H9 (cell line): ENCODE measurements at regions not wholly inside any gene's neighbourhood (a gene's known extent, or its start where the extent isn't known, plus 50 kb on each side); places are given as distances from the start of the nearest gene placed in this dataset.

Source experiments
- DNase-seq: peaks from one replicate; pipeline ENCODE4 v3.0.0-alpha.2; 2017
- H2AFZ ChIP-seq: one replicate; pipeline ENCODE4 v1.6.1; 2013; ENCODE audit warnings: mild to moderate bottlenecking, low read length, control low read depth, moderate library complexity
- H2AK5ac ChIP-seq: 2 replicates; pipeline ENCODE4 v1.6.1; 2013; ENCODE audit warnings: low read length, control low read depth, mixed read lengths; ENCODE audit not compliant: insufficient read length
- H2BK120ac ChIP-seq: one replicate; pipeline ENCODE4 v1.6.1; 2013; ENCODE audit warnings: low read depth, mild to moderate bottlenecking, low read length, control low read depth, inconsistent platforms; ENCODE audit not compliant: poor library complexity, severe bottlenecking
- H2BK12ac ChIP-seq: 2 replicates; pipeline ENCODE4 v1.6.1; 2013; ENCODE audit warnings: low read length, control low read depth, mixed read lengths, low read depth; ENCODE audit not compliant: insufficient read length
- H2BK15ac ChIP-seq: 2 replicates; pipeline ENCODE4 v1.6.1; 2013; ENCODE audit warnings: low read depth, low read length, control low read depth
- H2BK20ac ChIP-seq: one replicate; pipeline ENCODE4 v1.6.1; 2013; ENCODE audit warnings: low read depth, mild to moderate bottlenecking, low read length, control low read depth, inconsistent platforms; ENCODE audit not compliant: poor library complexity, severe bottlenecking
- H2BK5ac ChIP-seq: 2 replicates; pipeline ENCODE4 v1.6.1; 2013; ENCODE audit warnings: low read length, control low read depth, mixed read lengths; ENCODE audit not compliant: insufficient read length
- H3K14ac ChIP-seq: 2 replicates; pipeline ENCODE4 v1.6.1; 2013; ENCODE audit warnings: low read length, control low read depth; ENCODE audit not compliant: insufficient read depth
- H3K18ac ChIP-seq: 2 replicates; pipeline ENCODE4 v1.6.1; 2013; ENCODE audit warnings: low read depth, mild to moderate bottlenecking, mixed read lengths, low read length, control low read depth; ENCODE audit not compliant: insufficient read length
- H3K23ac ChIP-seq: 2 replicates; pipeline ENCODE4 v1.6.1; 2013; ENCODE audit warnings: low read length, control low read depth, mixed read lengths, low read depth; ENCODE audit not compliant: insufficient read length
- H3K23me2 ChIP-seq: 2 replicates; pipeline ENCODE4 v1.6.1; 2013; ENCODE audit warnings: low read depth, mild to moderate bottlenecking, mixed read lengths, low read length, control low read depth; ENCODE audit not compliant: insufficient read length, poor library complexity, severe bottlenecking
- H3K27ac ChIP-seq: 2 replicates; pipeline ENCODE4 v1.5.1; 2013; ENCODE audit warnings: low read length, control low read depth, mixed read lengths, low read depth; ENCODE audit not compliant: insufficient read length
- H3K27me3 ChIP-seq: 2 replicates; pipeline ENCODE4 v1.6.1; 2013; ENCODE audit warnings: low read length, control low read depth, inconsistent platforms; ENCODE audit not compliant: insufficient read depth
- H3K4ac ChIP-seq: 2 replicates; pipeline ENCODE4 v1.6.1; 2013; ENCODE audit warnings: low read depth, mild to moderate bottlenecking, control low read depth, inconsistent platforms, low read length, moderate library complexity
- H3K4me1 ChIP-seq: 2 replicates; pipeline ENCODE4 v1.6.1; 2013; ENCODE audit warnings: low read length, control low read depth, inconsistent platforms; ENCODE audit not compliant: insufficient read depth
- H3K4me2 ChIP-seq: 2 replicates; pipeline ENCODE4 v1.6.1; 2013; ENCODE audit warnings: low read length, control low read depth, mixed read lengths; ENCODE audit not compliant: insufficient read length, insufficient read depth
- H3K56ac ChIP-seq: 2 replicates; pipeline ENCODE4 v1.6.1; 2013; ENCODE audit warnings: low read depth, mild to moderate bottlenecking, mixed read lengths, low read length, control low read depth; ENCODE audit not compliant: insufficient read length
- H3K79me1 ChIP-seq: 2 replicates; pipeline ENCODE4 v1.6.1; 2013; ENCODE audit warnings: low read depth, mild to moderate bottlenecking, moderate library complexity, low read length, control low read depth, inconsistent platforms; ENCODE audit not compliant: insufficient read depth, poor library complexity, severe bottlenecking
- H3K79me2 ChIP-seq: 2 replicates; pipeline ENCODE4 v1.6.1; 2013; ENCODE audit warnings: low read length, control low read depth, inconsistent platforms; ENCODE audit not compliant: insufficient read depth
- H3K9ac ChIP-seq: 2 replicates; pipeline ENCODE4 v1.6.1; 2013; ENCODE audit warnings: low read length, control low read depth, mixed read lengths; ENCODE audit not compliant: insufficient read length; ENCODE audit errors: extremely low read depth
- H3K9me3 ChIP-seq: one replicate; pipeline ENCODE4 v1.6.1; 2013; ENCODE audit warnings: low read depth, low read length, inconsistent platforms; ENCODE audit not compliant: control insufficient read depth
- H3T11ph ChIP-seq: one replicate; pipeline ENCODE4 v1.6.1; 2013; ENCODE audit warnings: mild to moderate bottlenecking, low read length, control low read depth, inconsistent platforms
- H4K20me1 ChIP-seq: one replicate; pipeline ENCODE4 v1.6.1; 2013; ENCODE audit not compliant: control insufficient read depth, insufficient read length, insufficient read depth
- H4K5ac ChIP-seq: 2 replicates; pipeline ENCODE4 v1.6.1; 2013; ENCODE audit warnings: low read depth, mild to moderate bottlenecking, mixed read lengths, low read length, control low read depth; ENCODE audit not compliant: insufficient read length
- H4K8ac ChIP-seq: replicated peaks from 2 replicates; pipeline ENCODE4 v1.6.1; 2013; ENCODE audit warnings: low read length, control low read depth, mixed read lengths, low read depth; ENCODE audit not compliant: insufficient read length
- H4K91ac ChIP-seq: 2 replicates; pipeline ENCODE4 v1.6.1; 2013; ENCODE audit warnings: low read depth, mild to moderate bottlenecking, moderate library complexity, mixed read lengths, low read length, control low read depth; ENCODE audit not compliant: insufficient read length
- H3K27ac Mint-ChIP-seq, 3 experiments: 2 replicates in 2 of 3; 3 replicates in 1 of 3; pipeline ENCODE4 v1.8.0; 2020 to 2021; ENCODE audit warnings: mixed read lengths in 3 of 3, mild to moderate bottlenecking in 1 of 3, moderate library complexity in 1 of 3
- H3K27me3 Mint-ChIP-seq: 2 replicates; pipeline ENCODE4 v1.8.0; 2021; ENCODE audit warnings: low read depth, mild to moderate bottlenecking, moderate library complexity, mixed read lengths
- H3K36me3 Mint-ChIP-seq, 3 experiments: 2 replicates in 2 of 3; 3 replicates in 1 of 3; pipeline ENCODE4 v1.8.0; 2020 to 2021; ENCODE audit warnings: low read depth in 3 of 3, mixed read lengths in 3 of 3; ENCODE audit not compliant: insufficient read depth in 1 of 3
- H3K4me1 Mint-ChIP-seq, 2 experiments: 2 replicates each; pipeline ENCODE4 v1.8.0; 2020; ENCODE audit warnings: mixed read lengths in 2 of 2
- H3K4me3 Mint-ChIP-seq, 2 experiments: 2 replicates in 1 of 2; 3 replicates in 1 of 2; pipeline ENCODE4 v1.8.0; 2020 to 2021; ENCODE audit warnings: mild to moderate bottlenecking in 2 of 2, mixed read lengths in 2 of 2, moderate library complexity in 1 of 2
- H3K9me3 Mint-ChIP-seq, 2 experiments: 2 replicates in 1 of 2; 3 replicates in 1 of 2; pipeline ENCODE4 v1.8.0; 2020; ENCODE audit warnings: mild to moderate bottlenecking in 2 of 2, mixed read lengths in 2 of 2, moderate library complexity in 1 of 2
- WGBS: extraction: QIAGEN DNeasy Blood & Tissue Kit; methylation state at CpG from one replicate; pipeline ENCODE4 v1.1.7; 2013; ENCODE audit warnings: missing lambda C conversion rate, low lambda C conversion rate, mixed read lengths; ENCODE audit not compliant: insufficient read length; ENCODE audit errors: extremely low coverage; 5-methylcytosine and 5-hydroxymethylcytosine counted together
- TF ChIP-seq, protein P1 (sequence below): fragments of 200-600 bp; sonication (generic); conservative IDR thresholded peaks from 3 replicates; pipeline ENCODE4 v1.8.0; 2021; ENCODE audit warnings: antibody characterized with exemption, mild to moderate bottlenecking

- TF ChIP-seq, protein P1, sequence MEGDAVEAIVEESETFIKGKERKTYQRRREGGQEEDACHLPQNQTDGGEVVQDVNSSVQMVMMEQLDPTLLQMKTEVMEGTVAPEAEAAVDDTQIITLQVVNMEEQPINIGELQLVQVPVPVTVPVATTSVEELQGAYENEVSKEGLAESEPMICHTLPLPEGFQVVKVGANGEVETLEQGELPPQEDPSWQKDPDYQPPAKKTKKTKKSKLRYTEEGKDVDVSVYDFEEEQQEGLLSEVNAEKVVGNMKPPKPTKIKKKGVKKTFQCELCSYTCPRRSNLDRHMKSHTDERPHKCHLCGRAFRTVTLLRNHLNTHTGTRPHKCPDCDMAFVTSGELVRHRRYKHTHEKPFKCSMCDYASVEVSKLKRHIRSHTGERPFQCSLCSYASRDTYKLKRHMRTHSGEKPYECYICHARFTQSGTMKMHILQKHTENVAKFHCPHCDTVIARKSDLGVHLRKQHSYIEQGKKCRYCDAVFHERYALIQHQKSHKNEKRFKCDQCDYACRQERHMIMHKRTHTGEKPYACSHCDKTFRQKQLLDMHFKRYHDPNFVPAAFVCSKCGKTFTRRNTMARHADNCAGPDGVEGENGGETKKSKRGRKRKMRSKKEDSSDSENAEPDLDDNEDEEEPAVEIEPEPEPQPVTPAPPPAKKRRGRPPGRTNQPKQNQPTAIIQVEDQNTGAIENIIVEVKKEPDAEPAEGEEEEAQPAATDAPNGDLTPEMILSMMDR, result no peak
- H3K18ac ChIP-seq, result no peak overlapping the region
- no peaks in the 10 kb centered on the region for H3K9me3 Mint-ChIP-seq
These were observed 183.7 kb downstream of the NUFIP1 start for GRCh38 chr13:44805585-44805984.

More at GRCh38 chr13:44805585-44805984, 183.7 kb downstream of the NUFIP1 start:
- Histone ChIP-seq H2AFZ (no peak overlapping the region), H3K79me2 (no peaks in the 10 kb centered on the region), H4K5ac (no peak overlapping the region), H2BK20ac (no peak overlapping the region), H3K27ac (no peak overlapping the region), H3K27me3 (no peaks in the 10 kb centered on the region), H3T11ph (no peak overlapping the region), H3K79me1 (no peaks in the 10 kb centered on the region), H2BK5ac (no peak overlapping the region), H3K4me1 (no peaks in the 10 kb centered on the region), H3K56ac (no peak overlapping the region), H4K8ac (no peak overlapping the region), H3K9me3 (no peaks in the 10 kb centered on the region), H3K14ac (no peak overlapping the region), H2AK5ac (no peak overlapping the region), H3K23ac (no peak overlapping the region), H2BK15ac (no peak overlapping the region), H4K91ac (no peak overlapping the region), H3K23me2 (no peaks in the 10 kb centered on the region), H2BK12ac (no peak overlapping the region), H3K4ac (no peak overlapping the region), H2BK120ac (no peak overlapping the region), H3K4me2 (no peak overlapping the region), H4K20me1 (no peaks in the 10 kb centered on the region), H3K9ac (no peak overlapping the region)
- WGBS, result no CpG with 5 or more reads among the region's 5 CpGs
- no peak for DNase-seq
- Mint-ChIP-seq H3K27me3 (no peaks in the 10 kb centered on the region), H3K4me3 (no peak overlapping the region), H3K27ac (no peak overlapping the region), H3K4me1 (peaks cover 7 to 9% of the 10 kb centered on the region in 2 experiments), H3K36me3 (no peaks in the 10 kb centered on the region)
